HEK293 (cell line): ENCODE measurements at regions not wholly inside any gene's neighbourhood (a gene's known extent, or its start where the extent isn't known, plus 50 kb on each side); places are given as distances from the start of the nearest gene placed in this dataset.

Source experiments
- CTCF ChIA-PET: fragments of 350-600 bp; formaldehyde crosslinking; extraction: SDS; loops from one replicate; lab custom pipeline; 2021; ENCODE audit warnings: antibody characterized with exemption; lab: Yijun Ruan, JAX
- POLR2A ChIA-PET: fragments of 300-600 bp; formaldehyde crosslinking; extraction: SDS; loops from one replicate; lab custom pipeline; 2020; ENCODE audit warnings: antibody characterized with exemption, inconsistent platforms; lab: Yijun Ruan, JAX
- H3K27ac ChIP-seq: fragments of 200-500 bp; sonication (Bioruptor generic); 2 replicates; pipeline ENCODE4 v1.5.1; 2014; ENCODE audit warnings: low read depth, low read length, control low read depth, inconsistent platforms; ENCODE audit errors: extremely low read depth
- H3K36me3 ChIP-seq, 2 experiments: fragments of 200-500 bp in 1 of 2; sonication (Bioruptor generic) in 1 of 2; 1 replicate in 1 of 2; 2 replicates in 1 of 2; pipeline ENCODE4 v1.5.1; 2014 to 2017; ENCODE audit warnings: inconsistent platforms in 2 of 2, low read length in 2 of 2; ENCODE audit not compliant: control insufficient read depth in 2 of 2, insufficient read depth in 1 of 2
- H3K4me1 ChIP-seq: fragments of 200-500 bp; sonication (Bioruptor generic); 2 replicates; pipeline ENCODE4 v1.5.1; 2014; ENCODE audit warnings: mild to moderate bottlenecking, low read length, inconsistent platforms; ENCODE audit not compliant: control insufficient read depth, insufficient read depth
- H3K4me3 ChIP-seq: 2 replicates; pipeline ENCODE4 v1.5.1; 2011; ENCODE audit warnings: low read depth, mild to moderate bottlenecking, control low read depth, low read length, moderate library complexity
- H3K9me3 ChIP-seq: fragments of 200-500 bp; sonication (Bioruptor generic); 2 replicates; pipeline ENCODE4 v1.5.1; 2014; ENCODE audit warnings: low read depth, low read length, inconsistent platforms; ENCODE audit not compliant: control insufficient read depth, insufficient read depth
- GLI2 ChIP-seq: fragments of 450-650 bp; formaldehyde crosslinking; IDR thresholded peaks from 2 replicates; pipeline ENCODE4; 2017; ENCODE audit warnings: missing biosample characterization, missing genetic modification characterization, low read depth, borderline replicate concordance
- KLF10 ChIP-seq: fragments of 450-650 bp; IDR thresholded peaks from 2 replicates; pipeline ENCODE4 v1.5.1; 2018; ENCODE audit warnings: missing biosample characterization, mild to moderate bottlenecking, missing genetic modification characterization
- KLF7 ChIP-seq: fragments of 450-650 bp; formaldehyde crosslinking; IDR thresholded peaks from 2 replicates; pipeline ENCODE4 v1.5.1; 2016; ENCODE audit warnings: missing biosample characterization, missing genetic modification characterization, borderline replicate concordance
- KLF9 ChIP-seq: fragments of 450-650 bp; formaldehyde crosslinking; IDR thresholded peaks from 2 replicates; pipeline ENCODE4 v1.5.1; 2016; ENCODE audit warnings: missing biosample characterization, missing genetic modification characterization, low read depth
- SP7 ChIP-seq: fragments of 450-650 bp; formaldehyde crosslinking; IDR thresholded peaks from 2 replicates; pipeline ENCODE4 v1.5.1; 2016; ENCODE audit warnings: missing biosample characterization, missing genetic modification characterization
- ZBTB17 ChIP-seq: fragments of 450-650 bp; formaldehyde crosslinking; IDR thresholded peaks from 2 replicates; pipeline ENCODE4 v1.5.1; 2016; ENCODE audit warnings: missing biosample characterization, missing genetic modification characterization
- ZBTB6 ChIP-seq: fragments of 450-650 bp; formaldehyde crosslinking; IDR thresholded peaks from 2 replicates; pipeline ENCODE4 v1.5.1; 2017; ENCODE audit warnings: missing biosample characterization, missing genetic modification characterization
- ZNF114 ChIP-seq: fragments of 450-650 bp; formaldehyde crosslinking; IDR thresholded peaks from 2 replicates; pipeline ENCODE4 v1.5.0; 2017; ENCODE audit warnings: missing biosample characterization, missing genetic modification characterization
- ZNF148 ChIP-seq: fragments of 450-650 bp; formaldehyde crosslinking; IDR thresholded peaks from 2 replicates; pipeline ENCODE4 v1.5.0; 2017; ENCODE audit warnings: missing biosample characterization, missing genetic modification characterization, borderline replicate concordance
- ZNF157 ChIP-seq: fragments of 450-650 bp; formaldehyde crosslinking; IDR thresholded peaks from 2 replicates; pipeline ENCODE4 v1.5.1; 2016; ENCODE audit warnings: missing biosample characterization, missing genetic modification characterization
- ZNF169 ChIP-seq: fragments of 450-650 bp; formaldehyde crosslinking; IDR thresholded peaks from 2 replicates; pipeline ENCODE4 v1.5.1; 2016; ENCODE audit warnings: missing biosample characterization, missing genetic modification characterization
- ZNF211 ChIP-seq: fragments of 450-650 bp; formaldehyde crosslinking; IDR thresholded peaks from 2 replicates; pipeline ENCODE4 v1.5.1; 2016; ENCODE audit warnings: low read depth, missing biosample characterization, missing genetic modification characterization
- ZNF24 ChIP-seq: fragments of 450-650 bp; formaldehyde crosslinking; IDR thresholded peaks from 2 replicates; pipeline ENCODE4 v1.5.1; 2016; ENCODE audit warnings: missing biosample characterization, missing genetic modification characterization
- ZNF350 ChIP-seq: fragments of 450-650 bp; formaldehyde crosslinking; IDR thresholded peaks from 2 replicates; pipeline ENCODE4 v1.5.0; 2017; ENCODE audit warnings: missing biosample characterization, mild to moderate bottlenecking, missing genetic modification characterization
- ZNF513 ChIP-seq: fragments of 450-650 bp; IDR thresholded peaks from 2 replicates; pipeline ENCODE4 v1.5.1; 2018; ENCODE audit warnings: missing biosample characterization, missing genetic modification characterization
- ZNF558 ChIP-seq: fragments of 450-650 bp; formaldehyde crosslinking; IDR thresholded peaks from 2 replicates; pipeline ENCODE4 v1.5.1; 2016; ENCODE audit warnings: missing biosample characterization, missing genetic modification characterization
- ZNF561 ChIP-seq: fragments of 450-650 bp; IDR thresholded peaks from 2 replicates; pipeline ENCODE4 v1.5.1; 2018; ENCODE audit warnings: missing biosample characterization, missing genetic modification characterization, borderline replicate concordance
- ZNF585B ChIP-seq: fragments of 450-650 bp; formaldehyde crosslinking; IDR thresholded peaks from 2 replicates; pipeline ENCODE4 v1.5.1; 2016; ENCODE audit warnings: missing biosample characterization, missing genetic modification characterization
- ZNF664 ChIP-seq: fragments of 450-650 bp; formaldehyde crosslinking; IDR thresholded peaks from 2 replicates; pipeline ENCODE4 v1.5.1; 2016; ENCODE audit warnings: missing biosample characterization, missing genetic modification characterization
- ZSCAN23 ChIP-seq: fragments of 450-650 bp; formaldehyde crosslinking; IDR thresholded peaks from 2 replicates; pipeline ENCODE4 v1.5.1; 2016; ENCODE audit warnings: missing biosample characterization, missing genetic modification characterization
- ZSCAN4 ChIP-seq: fragments of 450-650 bp; formaldehyde crosslinking; IDR thresholded peaks from 2 replicates; pipeline ENCODE4 v1.5.1; 2017; ENCODE audit warnings: missing biosample characterization, missing genetic modification characterization
- TF ChIP-seq, protein P1 (sequence below): fragments of 450-650 bp; formaldehyde crosslinking; IDR thresholded peaks from 2 replicates; pipeline ENCODE4 v1.5.1; 2016; ENCODE audit warnings: missing biosample characterization, missing genetic modification characterization, borderline replicate concordance

- Histone ChIP-seq H3K4me1 (no peaks in the 10 kb centered on the region), H3K4me3 (no peak overlapping the region), H3K9me3 (no peaks in the 10 kb centered on the region), H3K36me3 (no peaks in the 10 kb centered on the region), H3K27ac (no peak overlapping the region)
- CTCF ChIA-PET = no interaction called here
- POLR2A ChIA-PET = no interaction called here
- TF ChIP-seq KLF9 (tag by site-specific recombination) = no peak
- no peak for TF ChIP-seq ZNF148 (tag by site-specific recombination)
- TF ChIP-seq ZNF157 = no peak
- TF ChIP-seq ZNF513 (tag by site-specific recombination) = no peak
- TF ChIP-seq ZBTB17 (tag by site-specific recombination) = no peak
- no peak for TF ChIP-seq ZNF114 (tag by site-specific recombination)
Measured at GRCh38 chr15:38860253-38860652, 295.6 kb upstream of the RASGRP1 start.

GRCh38 chr15:38860674-38861073 lies 296.1 kb upstream of the RASGRP1 start:
- POLR2A ChIA-PET = no interaction called here

GRCh38 chr15:38861108-38861507 lies 296.5 kb upstream of the RASGRP1 start:
- POLR2A ChIA-PET = no interaction called here
- CTCF ChIA-PET = no interaction called here

More at GRCh38 chr15:38860674-38861073, 296.1 kb upstream of the RASGRP1 start:
- no peak for TF ChIP-seq ZSCAN4 (tag by site-specific recombination)
- no peak for TF ChIP-seq ZNF169
- TF ChIP-seq ZSCAN23 = no peak
- no peak for TF ChIP-seq ZNF561
- TF ChIP-seq, protein P1, sequence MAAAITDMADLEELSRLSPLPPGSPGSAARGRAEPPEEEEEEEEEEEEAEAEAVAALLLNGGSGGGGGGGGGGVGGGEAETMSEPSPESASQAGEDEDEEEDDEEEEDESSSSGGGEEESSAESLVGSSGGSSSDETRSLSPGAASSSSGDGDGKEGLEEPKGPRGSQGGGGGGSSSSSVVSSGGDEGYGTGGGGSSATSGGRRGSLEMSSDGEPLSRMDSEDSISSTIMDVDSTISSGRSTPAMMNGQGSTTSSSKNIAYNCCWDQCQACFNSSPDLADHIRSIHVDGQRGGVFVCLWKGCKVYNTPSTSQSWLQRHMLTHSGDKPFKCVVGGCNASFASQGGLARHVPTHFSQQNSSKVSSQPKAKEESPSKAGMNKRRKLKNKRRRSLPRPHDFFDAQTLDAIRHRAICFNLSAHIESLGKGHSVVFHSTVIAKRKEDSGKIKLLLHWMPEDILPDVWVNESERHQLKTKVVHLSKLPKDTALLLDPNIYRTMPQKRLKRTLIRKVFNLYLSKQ (tag by site-specific recombination) = no peak
- no peak for TF ChIP-seq ZNF24
- Histone ChIP-seq H3K4me1 (no peaks in the 10 kb centered on the region), H3K36me3 (no peaks in the 10 kb centered on the region), H3K4me3 (no peak overlapping the region), H3K9me3 (no peaks in the 10 kb centered on the region), H3K27ac (no peak overlapping the region)
- CTCF ChIA-PET = no interaction called here

More at GRCh38 chr15:38861108-38861507, 296.5 kb upstream of the RASGRP1 start:
- Histone ChIP-seq H3K4me1 (no peaks in the 10 kb centered on the region), H3K9me3 (no peaks in the 10 kb centered on the region), H3K27ac (no peak overlapping the region), H3K36me3 (no peaks in the 10 kb centered on the region), H3K4me3 (no peak overlapping the region)
- TF ChIP-seq ZBTB6 (tag by site-specific recombination) (no peak), GLI2 (no peak), SP7 (no peak), ZNF585B (tag by site-specific recombination) (no peak), ZNF664 (no peak), KLF7 (tag by site-specific recombination) (no peak), ZNF350 (tag by site-specific recombination) (no peak), ZNF558 (no peak), ZNF211 (tag by site-specific recombination) (no peak), KLF10 (tag by site-specific recombination) (no peak)
